GM18511 (cell line): ENCODE measurements at regions not wholly inside any gene's neighbourhood (a gene's known extent, or its start where the extent isn't known, plus 50 kb on each side); places are given as distances from the start of the nearest gene placed in this dataset.
"Not testable (repeated sequence)": the region's sequence is repeated elsewhere in the genome, so short reads cannot be mapped to it uniquely, and the experiment has no call there.

Source experiments
- ATAC-seq: cut with Tn5 transposase; IDR thresholded peaks from one replicate; pipeline ENCODE4 v1.9.1; 2021; ENCODE audit warnings: mild to moderate bottlenecking, moderate library complexity; ENCODE audit not compliant: unreplicated experiment

- no peak for ATAC-seq
Measured at GRCh38 chr12:127596891-127597290, 670.1 kb upstream of the TMEM132C start.

DNA sequence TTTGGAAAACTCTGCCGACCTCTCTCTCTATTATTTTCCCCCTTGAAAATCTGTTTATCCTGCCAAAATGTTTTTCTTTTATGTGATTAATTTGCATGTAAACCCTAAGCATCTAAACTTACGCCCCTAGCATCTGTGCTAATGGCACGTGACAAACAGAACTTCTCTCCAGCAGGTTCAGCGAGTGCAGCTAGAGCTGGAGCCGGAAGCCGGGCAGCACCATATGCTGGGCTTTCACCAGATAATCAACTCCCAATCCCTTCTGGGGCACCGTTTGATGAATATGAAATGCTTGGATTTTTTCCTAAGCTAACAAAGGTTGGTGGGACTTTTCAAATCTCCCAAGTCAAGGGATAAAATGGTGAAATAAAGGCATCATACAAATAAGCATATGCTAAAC is 667.5 kb upstream of the TMEM132C start:
- ATAC-seq, result no peak

DNA sequence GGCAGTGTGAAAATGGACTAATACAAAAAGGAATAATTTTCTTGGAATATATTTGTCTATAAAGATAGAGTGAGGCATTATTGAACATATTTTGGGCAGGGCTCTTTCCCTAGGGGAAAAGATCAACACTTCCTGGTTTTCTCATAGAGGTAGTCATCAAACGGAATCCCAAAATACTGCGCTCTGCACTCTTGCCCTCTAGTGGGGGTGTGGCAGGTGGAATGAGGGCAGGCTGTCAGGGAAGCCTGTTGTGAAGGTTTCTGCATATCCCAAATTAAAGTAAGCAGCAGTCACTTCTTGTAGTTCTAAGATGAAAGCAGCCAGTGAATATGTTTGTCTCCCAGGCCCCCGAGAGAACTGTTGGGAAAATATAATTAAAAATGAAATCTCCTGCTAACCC is 666.8 kb upstream of the TMEM132C start:
- no peak for ATAC-seq

- ATAC-seq, result no peak
Measured at GRCh38 chr12:127606476-127607015, 660.4 kb upstream of the TMEM132C start.

GRCh38 chr12:127607146-127607725 is 659.7 kb upstream of the TMEM132C start:
- no peak for ATAC-seq

DNA sequence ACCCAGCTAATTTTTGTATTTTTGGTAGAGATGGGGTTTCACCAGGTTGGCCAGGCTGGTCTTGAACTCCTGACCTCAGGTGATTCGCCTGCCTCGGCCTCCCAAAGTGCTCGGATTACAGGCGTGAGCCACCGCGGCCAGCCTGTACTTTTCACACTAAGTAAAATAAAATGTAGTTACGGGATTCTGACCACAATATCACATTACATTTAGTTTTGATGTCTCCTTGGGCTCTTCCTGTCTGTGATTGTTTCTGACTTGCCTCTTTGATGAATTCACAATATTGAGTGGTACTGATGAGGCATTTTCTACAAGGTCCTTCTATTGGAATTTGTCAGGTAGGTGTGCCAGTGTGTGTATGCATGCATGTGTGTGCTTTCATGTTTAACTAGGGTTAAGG is 658.6 kb upstream of the TMEM132C start:
- not testable (repeated sequence) for ATAC-seq

- no peak for ATAC-seq
Measured at GRCh38 chr12:127613056-127613455, 653.9 kb upstream of the TMEM132C start.

DNA sequence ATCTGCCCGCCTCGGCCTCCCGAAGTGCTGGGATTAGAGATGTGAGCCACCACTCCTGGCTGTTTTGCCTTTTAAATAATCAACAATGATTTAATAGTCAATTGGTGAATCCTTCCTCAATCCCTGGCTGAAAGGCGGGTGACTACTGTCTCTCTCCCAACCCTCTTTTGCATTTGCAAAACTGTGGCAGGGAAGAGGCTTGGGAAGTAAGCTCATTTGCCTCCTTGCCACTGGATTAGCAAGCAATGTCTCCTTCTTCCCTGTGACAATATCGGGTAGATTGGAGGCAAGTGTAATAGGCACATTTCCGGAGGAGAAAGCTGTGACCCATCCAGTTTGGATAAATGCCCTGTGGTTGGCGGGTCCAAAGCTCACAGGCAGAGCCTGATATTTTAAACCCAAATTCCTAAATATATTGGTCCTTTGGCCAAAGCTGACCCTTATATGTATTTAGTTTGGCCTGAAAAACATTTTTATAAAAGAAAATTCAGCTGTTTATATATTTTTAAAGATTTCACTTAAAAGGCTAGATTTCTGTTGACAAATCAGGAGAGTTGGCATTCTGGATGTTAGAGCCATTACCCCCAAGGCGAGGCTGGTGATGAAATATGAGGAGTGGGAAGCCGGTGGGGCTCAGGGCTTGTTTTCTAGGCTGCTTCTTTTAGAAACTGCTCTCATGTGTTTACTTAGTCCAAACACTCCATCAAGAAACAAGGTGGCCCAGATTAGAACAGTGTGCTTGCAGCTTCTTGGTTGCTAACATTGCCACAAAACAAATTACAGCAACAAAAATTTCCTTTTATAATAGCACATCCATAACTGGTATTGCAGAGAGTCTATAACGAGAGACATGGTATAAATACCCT is 646.9 kb upstream of the TMEM132C start:
- ATAC-seq, result no peak

DNA sequence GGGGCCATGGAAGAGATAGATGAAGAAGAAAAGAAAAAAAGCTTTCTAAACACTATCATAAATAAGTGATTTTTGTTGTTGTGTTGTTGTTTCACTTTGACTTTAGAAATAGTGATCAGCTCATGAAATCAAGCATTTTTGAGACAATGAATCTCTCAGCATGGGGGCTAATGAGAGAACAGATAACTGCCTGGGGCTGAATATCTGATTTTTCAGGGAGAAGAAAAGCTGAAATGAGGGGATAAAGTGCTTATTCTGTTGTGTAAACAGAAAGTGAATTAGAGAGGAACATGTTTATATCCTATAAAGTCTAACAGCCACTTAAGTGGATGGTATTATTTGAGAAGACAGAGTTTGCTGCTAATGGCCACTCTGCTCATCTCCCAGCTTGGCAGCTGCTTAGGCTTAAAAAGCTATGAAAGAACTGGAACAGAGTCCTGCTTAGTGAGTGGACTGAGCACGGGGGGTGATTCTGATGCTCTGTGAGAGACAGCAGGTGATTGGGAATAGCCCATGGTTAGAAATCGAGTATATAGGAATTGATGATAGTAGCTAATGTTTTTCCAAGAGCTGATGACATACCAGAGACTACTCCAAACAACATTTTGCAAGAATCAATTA is 646.1 kb upstream of the TMEM132C start:
- ATAC-seq, result no peak

DNA sequence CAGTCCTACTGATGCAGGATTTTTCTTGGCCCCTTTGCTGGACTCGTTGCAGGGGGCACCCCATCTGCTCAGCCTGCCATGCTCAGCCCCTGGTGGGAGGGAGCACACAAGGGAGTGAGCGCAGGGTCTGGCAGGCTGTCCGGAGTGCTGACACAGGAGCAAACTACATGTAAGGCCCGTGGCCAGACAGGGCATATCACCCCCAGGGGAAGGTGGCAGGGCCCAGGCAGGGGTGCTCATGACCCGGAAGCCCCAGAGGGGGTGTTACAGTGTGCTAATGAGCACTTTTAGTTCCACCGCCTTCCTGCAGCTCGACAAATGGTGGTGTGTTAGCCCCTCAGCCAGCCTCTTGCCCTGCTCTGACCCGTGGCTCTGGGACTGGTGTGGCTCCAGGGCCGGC is 645.6 kb upstream of the TMEM132C start:
- no peak for ATAC-seq

DNA sequence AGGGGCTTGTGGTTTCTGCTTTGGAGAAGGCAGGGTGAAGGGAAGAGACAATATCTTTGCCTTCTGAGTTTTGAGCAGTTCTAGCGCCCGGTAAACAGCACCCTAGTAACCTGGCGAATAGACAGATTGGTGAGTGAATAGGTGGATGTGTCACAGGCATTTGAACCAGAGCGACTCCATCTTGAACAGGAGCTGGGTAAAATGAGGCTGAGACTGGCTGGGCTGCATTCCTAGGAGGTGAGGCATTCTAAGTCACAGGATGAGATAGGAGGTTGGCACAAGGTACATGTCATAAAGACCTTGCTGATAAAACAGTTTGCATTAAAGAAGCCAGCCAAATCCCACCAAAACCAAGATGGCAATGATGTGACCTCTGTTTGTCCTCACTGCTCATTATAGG is 643.6 kb upstream of the TMEM132C start:
- no peak for ATAC-seq

- no peak for ATAC-seq
Measured at GRCh38 chr12:127625176-127625771, 641.7 kb upstream of the TMEM132C start.

- ATAC-seq, result no peak
Measured at GRCh38 chr12:127628645-127629044, 638.3 kb upstream of the TMEM132C start.

GRCh38 chr12:127629066-127629820 is 637.7 kb upstream of the TMEM132C start:
- ATAC-seq, result no peak

DNA sequence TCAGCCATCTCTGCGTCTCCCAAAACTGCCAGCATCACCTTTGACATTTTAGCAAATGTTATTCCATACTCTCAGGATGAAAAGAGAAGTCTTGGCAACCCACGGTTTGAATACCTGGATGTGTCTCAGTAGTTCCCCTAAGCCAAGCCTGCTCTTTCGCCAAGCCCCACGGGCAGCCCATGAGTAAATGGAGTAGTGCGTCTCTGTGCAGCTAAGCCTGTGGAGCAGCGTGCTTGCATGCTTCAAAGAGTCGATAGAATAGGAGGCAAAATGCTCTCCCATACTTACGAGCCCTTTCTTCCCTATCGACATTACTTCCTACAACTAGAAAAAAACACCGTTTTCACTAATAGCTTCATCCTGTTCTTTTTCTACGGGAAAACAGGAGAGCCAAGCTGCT is 634.5 kb upstream of the TMEM132C start:
- no peak for ATAC-seq

- no peak for ATAC-seq
Measured at GRCh38 chr12:127635838-127636237, 631.1 kb upstream of the TMEM132C start.

GRCh38 chr12:127636882-127637281 is 630.1 kb upstream of the TMEM132C start:
- no peak for ATAC-seq

GRCh38 chr12:127640181-127640886 is 626.6 kb upstream of the TMEM132C start:
- ATAC-seq, result no peak

DNA sequence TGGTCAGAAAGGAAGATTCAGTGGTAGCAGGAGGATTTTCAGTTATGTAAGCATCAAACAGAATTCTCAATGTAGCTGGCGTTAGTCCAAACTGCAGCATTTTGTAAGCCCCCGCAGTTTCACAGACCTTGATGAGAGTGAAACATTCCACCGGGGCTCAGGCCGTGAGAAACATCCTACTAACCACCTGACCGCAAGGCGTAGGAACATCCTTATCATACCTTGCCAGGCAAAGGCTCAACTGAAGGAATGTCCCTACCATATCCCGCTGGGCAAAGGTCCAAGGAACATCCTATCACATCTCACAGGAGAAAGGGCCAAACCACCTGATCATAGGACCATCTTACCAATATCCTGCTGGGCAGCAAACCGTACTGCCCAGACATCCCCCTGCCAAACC is 624.8 kb upstream of the TMEM132C start:
- no peak for ATAC-seq

DNA sequence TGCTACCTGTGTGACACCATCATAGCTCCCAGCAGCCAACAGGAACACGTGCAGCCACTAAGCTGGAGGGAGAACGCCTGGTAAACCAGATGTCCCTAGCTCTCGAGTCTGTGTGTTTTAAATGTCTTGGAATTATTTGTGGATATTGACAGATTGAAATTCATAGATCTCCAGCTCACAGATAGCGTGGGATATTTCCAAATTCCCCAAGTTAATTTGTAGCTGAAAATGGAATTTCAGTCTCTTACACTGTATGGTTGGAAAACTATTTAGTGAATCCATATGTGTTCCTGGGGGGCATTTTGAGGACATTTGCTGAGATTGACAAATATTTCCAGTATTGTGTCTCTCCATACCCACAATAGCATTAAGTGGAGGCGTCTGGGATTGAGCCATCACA is 618.6 kb upstream of the TMEM132C start:
- no peak for ATAC-seq
